Smooth muscle cell (in vitro differentiated cells): ENCODE measurements at regions not wholly inside any gene's neighbourhood (a gene's known extent, or its start where the extent isn't known, plus 50 kb on each side); places are given as distances from the start of the nearest gene placed in this dataset.

Experiments
- DNase-seq: peaks from one replicate; lab custom pipeline; 2025; ENCODE audit not compliant: unreplicated experiment; lab: John Stamatoyannopoulos, UW
- H2AFZ ChIP-seq: fragments of 200-600 bp; sonication (generic); 2 replicates; pipeline ENCODE4 v1.6.0; 2016; ENCODE audit warnings: antibody characterized with exemption, low read depth, mild to moderate bottlenecking
- H3F3A ChIP-seq: fragments of 200-600 bp; sonication (generic); 2 replicates; pipeline ENCODE4 v1.6.0; 2017; ENCODE audit warnings: antibody characterized with exemption, low read depth
- H3K27ac ChIP-seq: fragments of 200-600 bp; sonication (generic); 2 replicates; pipeline ENCODE4 v1.5.1; 2016; ENCODE audit warnings: low read depth, mild to moderate bottlenecking
- H3K27me3 ChIP-seq: fragments of 200-600 bp; sonication (generic); 2 replicates; pipeline ENCODE4 v1.6.1; 2016; ENCODE audit warnings: low read depth, mild to moderate bottlenecking
- H3K36me3 ChIP-seq: fragments of 200-600 bp; sonication (generic); 2 replicates; pipeline ENCODE4 v1.5.1; 2016; ENCODE audit warnings: low read depth
- H3K4me1 ChIP-seq: fragments of 200-600 bp; sonication (generic); 2 replicates; pipeline ENCODE4 v1.5.1; 2016; ENCODE audit warnings: low read depth
- H3K4me2 ChIP-seq: fragments of 200-600 bp; sonication (generic); 2 replicates; pipeline ENCODE4 v1.6.0; 2016; ENCODE audit warnings: mild to moderate bottlenecking
- H3K4me3 ChIP-seq: fragments of 200-600 bp; sonication (generic); 2 replicates; pipeline ENCODE4 v1.5.1; 2016; ENCODE audit warnings: mild to moderate bottlenecking
- H3K79me2 ChIP-seq: fragments of 200-600 bp; sonication (generic); 2 replicates; pipeline ENCODE4 v1.6.0; 2016; ENCODE audit warnings: low read depth, mild to moderate bottlenecking
- H3K9ac ChIP-seq: fragments of 200-600 bp; sonication (generic); 2 replicates; pipeline ENCODE4 v1.6.0; 2016; ENCODE audit warnings: low read depth
- H3K9me3 ChIP-seq: fragments of 200-600 bp; sonication (generic); replicated peaks from 2 replicates; pipeline ENCODE4 v1.5.1; 2016; ENCODE audit warnings: low read depth
- H4K20me1 ChIP-seq: fragments of 200-600 bp; sonication (generic); 2 replicates; pipeline ENCODE4 v1.6.0; 2016; ENCODE audit warnings: low read depth
- CTCF ChIP-seq: fragments of 200-600 bp; sonication (generic); IDR thresholded peaks from 2 replicates; pipeline ENCODE4 v1.5.1; 2017; ENCODE audit warnings: borderline replicate concordance, mild to moderate bottlenecking, antibody characterized with exemption; ENCODE audit not compliant: insufficient read depth, poor library complexity, severe bottlenecking
- WGBS: methylation state at CpG from one replicate; pipeline ENCODE4 v1.1.7; 2016; ENCODE audit warnings: low lambda C conversion rate; 5-methylcytosine and 5-hydroxymethylcytosine counted together

DNA sequence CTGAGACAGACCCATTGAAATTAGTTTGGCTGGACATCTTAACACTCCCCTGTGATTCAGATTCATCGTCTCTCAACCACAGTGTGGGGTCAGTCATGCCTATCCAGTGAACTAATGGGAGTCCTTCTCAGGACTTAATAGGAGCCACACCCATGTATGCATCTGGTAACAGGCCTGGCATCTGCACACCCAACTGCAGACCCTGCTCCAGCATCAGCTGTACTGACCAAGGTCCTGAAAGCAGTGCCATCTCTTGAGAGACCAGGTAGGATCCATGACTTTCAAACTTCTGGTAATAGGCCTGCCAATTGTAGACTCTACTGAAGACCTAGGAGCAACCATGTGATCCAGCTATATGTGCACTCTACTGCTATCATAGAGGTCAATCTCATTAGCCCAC is 363.6 kb upstream of the POU3F2 start:
- WGBS, result 92% methylated on average over 1 of the region's 1 CpG
- no peak for DNase-seq
- H3K36me3 ChIP-seq, result no peaks in the 10 kb centered on the region
- H3F3A ChIP-seq, result no peaks in the 10 kb centered on the region
- no peak overlapping the region for H3K27ac ChIP-seq
- no peak overlapping the region for H2AFZ ChIP-seq
- TF ChIP-seq CTCF, result no peak
- no peaks in the 10 kb centered on the region for H4K20me1 ChIP-seq
- no peak overlapping the region for H3K4me2 ChIP-seq
- no peaks in the 10 kb centered on the region for H3K27me3 ChIP-seq
- no peaks in the 10 kb centered on the region for H3K4me1 ChIP-seq
- no peaks in the 10 kb centered on the region for H3K9me3 ChIP-seq
- H3K9ac ChIP-seq, result no peak overlapping the region
- no peak overlapping the region for H3K4me3 ChIP-seq
- no peaks in the 10 kb centered on the region for H3K79me2 ChIP-seq

DNA sequence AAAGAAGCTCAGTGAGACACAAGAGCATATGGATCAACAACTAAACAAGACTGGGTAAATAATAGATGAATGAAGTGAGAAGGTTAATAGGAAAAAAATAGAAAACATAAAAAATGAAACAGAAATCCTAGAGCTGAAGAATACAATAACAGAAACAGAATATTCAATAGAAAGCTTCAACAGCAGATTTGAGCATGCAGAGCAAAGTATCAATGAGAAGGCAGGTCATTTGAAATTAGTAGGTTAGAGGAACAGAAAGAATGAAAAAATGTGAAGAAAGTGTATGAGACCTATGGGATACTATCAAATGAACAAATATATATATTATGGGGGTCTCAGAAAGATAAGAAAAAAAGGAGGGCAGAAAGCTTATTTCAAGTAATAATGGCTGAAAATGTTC is 362.9 kb upstream of the POU3F2 start:
- no peak overlapping the region for H3K9ac ChIP-seq
- no peak overlapping the region for H3K27ac ChIP-seq
- no peak overlapping the region for H2AFZ ChIP-seq
- no peaks in the 10 kb centered on the region for H3K4me1 ChIP-seq
- H3K9me3 ChIP-seq, result no peaks in the 10 kb centered on the region
- no peaks in the 10 kb centered on the region for H3K79me2 ChIP-seq
- no peaks in the 10 kb centered on the region for H3K27me3 ChIP-seq
- no peak overlapping the region for H3K4me3 ChIP-seq
- H3K36me3 ChIP-seq, result no peaks in the 10 kb centered on the region
- H3K4me2 ChIP-seq, result no peak overlapping the region
- H3F3A ChIP-seq, result no peaks in the 10 kb centered on the region
- no peak for DNase-seq
- TF ChIP-seq CTCF, result no peak
- no peaks in the 10 kb centered on the region for H4K20me1 ChIP-seq

GRCh38 chr6:98477231-98477630 is 357.1 kb upstream of the POU3F2 start:
- H3K4me1 ChIP-seq, result no peaks in the 10 kb centered on the region
- H3K4me2 ChIP-seq, result no peak overlapping the region
- no peaks in the 10 kb centered on the region for H3K9me3 ChIP-seq
- no peak for TF ChIP-seq CTCF
- no peaks in the 10 kb centered on the region for H4K20me1 ChIP-seq
- no peaks in the 10 kb centered on the region for H3K27me3 ChIP-seq
- H3K27ac ChIP-seq, result no peak overlapping the region
- H3K36me3 ChIP-seq, result no peaks in the 10 kb centered on the region
- no peaks in the 10 kb centered on the region for H3F3A ChIP-seq
- DNase-seq, result no peak
- H3K4me3 ChIP-seq, result no peak overlapping the region
- H3K9ac ChIP-seq, result no peak overlapping the region
- WGBS, result 54% methylated on average over 2 of the region's 2 CpGs
- no peak overlapping the region for H2AFZ ChIP-seq
- H3K79me2 ChIP-seq, result no peaks in the 10 kb centered on the region

GRCh38 chr6:98484696-98485095 is 349.7 kb upstream of the POU3F2 start:
- H3K27ac ChIP-seq, result no peak overlapping the region
- H3K27me3 ChIP-seq, result no peaks in the 10 kb centered on the region
- no peaks in the 10 kb centered on the region for H3K36me3 ChIP-seq
- no peaks in the 10 kb centered on the region for H3K9me3 ChIP-seq
- WGBS, result 94% methylated on average over 6 of the region's 6 CpGs
- H3K4me2 ChIP-seq, result no peak overlapping the region
- no peaks in the 10 kb centered on the region for H3F3A ChIP-seq
- no peaks in the 10 kb centered on the region for H4K20me1 ChIP-seq
- no peak overlapping the region for H2AFZ ChIP-seq
- H3K4me1 ChIP-seq, result peaks cover 27% of the 10 kb centered on the region
- no peak for TF ChIP-seq CTCF
- DNase-seq, result no peak
- H3K4me3 ChIP-seq, result no peak overlapping the region
- H3K79me2 ChIP-seq, result no peaks in the 10 kb centered on the region
- no peak overlapping the region for H3K9ac ChIP-seq
